GM18873 (cell line): ENCODE measurements at regions not wholly inside any gene's neighbourhood (a gene's known extent, or its start where the extent isn't known, plus 50 kb on each side); places are given as distances from the start of the nearest gene placed in this dataset.

Experiments
- ATAC-seq: cut with Tn5 transposase; IDR thresholded peaks from one replicate; pipeline ENCODE4 v1.9.1; 2021; ENCODE audit warnings: mild to moderate bottlenecking, moderate library complexity, moderate number of reproducible peaks; ENCODE audit not compliant: unreplicated experiment, low FRiP score

GRCh38 chr5:27308153-27308552 lies 269.8 kb upstream of the CDH9 start:
- ATAC-seq: no peak

- no peak for ATAC-seq
These were observed 251.8 kb upstream of the CDH9 start for GRCh38 chr5:27290172-27290571.

GRCh38 chr5:27276119-27276518 lies 237.7 kb upstream of the CDH9 start:
- ATAC-seq: no peak

- no peak for ATAC-seq
These were observed 237.0 kb upstream of the CDH9 start for GRCh38 chr5:27275345-27275744.

GRCh38 chr5:27269766-27270165 lies 231.4 kb upstream of the CDH9 start:
- no peak for ATAC-seq

GRCh38 chr5:27267209-27267824 lies 228.9 kb upstream of the CDH9 start:
- no peak for ATAC-seq

- no peak for ATAC-seq
These were observed 227.8 kb upstream of the CDH9 start for GRCh38 chr5:27266184-27266583.

GRCh38 chr5:27257696-27258095 lies 219.3 kb upstream of the CDH9 start:
- ATAC-seq: no peak

GRCh38 chr5:27252911-27253310 lies 214.5 kb upstream of the CDH9 start:
- no peak for ATAC-seq

- no peak for ATAC-seq
These were observed 203.9 kb upstream of the CDH9 start for GRCh38 chr5:27242258-27242626.

GRCh38 chr5:27241564-27242257 lies 203.3 kb upstream of the CDH9 start:
- ATAC-seq: no peak

GRCh38 chr5:27240791-27241190 lies 202.4 kb upstream of the CDH9 start:
- no peak for ATAC-seq

- ATAC-seq: no peak
These were observed 196.5 kb upstream of the CDH9 start for GRCh38 chr5:27234916-27235315.

GRCh38 chr5:27221410-27221809 lies 183.0 kb upstream of the CDH9 start:
- ATAC-seq: no peak

GRCh38 chr5:27220752-27221151 lies 182.4 kb upstream of the CDH9 start:
- ATAC-seq: no peak

GRCh38 chr5:27217977-27218376 lies 179.6 kb upstream of the CDH9 start:
- no peak for ATAC-seq

- no peak for ATAC-seq
These were observed 179.0 kb upstream of the CDH9 start for GRCh38 chr5:27217155-27217956.

GRCh38 chr5:27216367-27216950 lies 178.1 kb upstream of the CDH9 start:
- no peak for ATAC-seq

GRCh38 chr5:27208051-27208450 lies 169.7 kb upstream of the CDH9 start:
- ATAC-seq: no peak

- ATAC-seq: no peak
These were observed 153.6 kb upstream of the CDH9 start for GRCh38 chr5:27191786-27192510.

GRCh38 chr5:27172693-27173092 lies 134.3 kb upstream of the CDH9 start:
- ATAC-seq: no peak
